SK-N-SH treated with all-trans-retinoic acid at 6 μM for 48 hours (cell line): ENCODE measurements at regions not wholly inside any gene's neighbourhood (a gene's known extent, or its start where the extent isn't known, plus 50 kb on each side); places are given as distances from the start of the nearest gene placed in this dataset.

ENCODE experiments used
- ATAC-seq: fragments of 200-7000 bp; cut with Tn5 transposase; 3 replicates; pipeline ENCODE4 v1.9.1; 2020; ENCODE audit warnings: mild to moderate bottlenecking, moderate library complexity
- ARNTL ChIP-seq: fragments of 450-650 bp; formaldehyde crosslinking; IDR thresholded peaks from 2 replicates; pipeline ENCODE4 v1.5.0; 2020; ENCODE audit warnings: low read depth, mild to moderate bottlenecking, moderate library complexity, borderline replicate concordance
- BACH2 ChIP-seq: fragments of 250-450 bp; sonication (Bioruptor Pico); IDR thresholded peaks from 2 replicates; pipeline ENCODE4 v1.9.0; 2021; ENCODE audit warnings: mild to moderate bottlenecking, borderline replicate concordance
- CREB5 ChIP-seq: fragments of 250-450 bp; sonication (Bioruptor Pico); IDR thresholded peaks from 2 replicates; pipeline ENCODE4 v1.5.1; 2020; ENCODE audit warnings: low read depth, mild to moderate bottlenecking, moderate library complexity
- CSDC2 ChIP-seq: fragments of 250-450 bp; sonication (Bioruptor Pico); IDR thresholded peaks from 2 replicates; pipeline ENCODE4 v1.5.0; 2020; ENCODE audit warnings: mild to moderate bottlenecking, moderate library complexity
- CSRNP3 ChIP-seq: fragments of 250-450 bp; sonication (Bioruptor Pico); IDR thresholded peaks from 2 replicates; pipeline ENCODE4 v1.5.1; 2021; ENCODE audit warnings: mild to moderate bottlenecking, moderate library complexity
- ESRRG ChIP-seq: fragments of 250-450 bp; sonication (Bioruptor Pico); IDR thresholded peaks from 2 replicates; pipeline ENCODE4 v1.6.1; 2021; ENCODE audit warnings: mild to moderate bottlenecking
- GLIS3 ChIP-seq: fragments of 250-450 bp; sonication (Bioruptor Pico); IDR thresholded peaks from 2 replicates; pipeline ENCODE4 v1.5.0; 2020; ENCODE audit warnings: mild to moderate bottlenecking, moderate library complexity
- ISL1 ChIP-seq: fragments of 250-450 bp; sonication (Bioruptor Pico); IDR thresholded peaks from 2 replicates; pipeline ENCODE4 v2.1.2; 2022; ENCODE audit warnings: mild to moderate bottlenecking, moderate library complexity
- OSR1 ChIP-seq: fragments of 250-450 bp; sonication (Bioruptor Pico); IDR thresholded peaks from 2 replicates; pipeline ENCODE4 v1.8.0; 2022; ENCODE audit warnings: moderate library complexity, mild to moderate bottlenecking, inconsistent platforms
- PPARA ChIP-seq: fragments of 250-450 bp; sonication (Bioruptor Pico); IDR thresholded peaks from 2 replicates; pipeline ENCODE4 v1.5.0; 2020; ENCODE audit warnings: mild to moderate bottlenecking, borderline replicate concordance
- RARB ChIP-seq: fragments of 250-450 bp; sonication (Bioruptor Pico); IDR thresholded peaks from 2 replicates; pipeline ENCODE4 v1.8.0; 2021; ENCODE audit warnings: mild to moderate bottlenecking, moderate library complexity
- SNAI2 ChIP-seq: fragments of 250-450 bp; sonication (Bioruptor Pico); IDR thresholded peaks from 2 replicates; pipeline ENCODE4 v1.5.0; 2020; ENCODE audit warnings: mild to moderate bottlenecking, moderate library complexity
- TCF4 ChIP-seq: fragments of 250-450 bp; sonication (Bioruptor Pico); IDR thresholded peaks from 2 replicates; pipeline ENCODE4 v1.8.0; 2021; ENCODE audit warnings: mild to moderate bottlenecking, moderate library complexity, borderline replicate concordance
- TSHZ2 ChIP-seq: fragments of 250-450 bp; sonication (Bioruptor Pico); IDR thresholded peaks from 2 replicates; pipeline ENCODE4 v1.5.0; 2020; ENCODE audit warnings: mild to moderate bottlenecking, moderate library complexity
- ZC3H10 ChIP-seq: fragments of 250-450 bp; sonication (Bioruptor Pico); IDR thresholded peaks from 2 replicates; pipeline ENCODE4 v1.5.1; 2021; ENCODE audit warnings: mild to moderate bottlenecking, moderate library complexity
- ZFP3 ChIP-seq: fragments of 250-450 bp; sonication (Bioruptor Pico); IDR thresholded peaks from 2 replicates; pipeline ENCODE4 v1.5.0; 2020; ENCODE audit warnings: mild to moderate bottlenecking, moderate library complexity
- ZNF565 ChIP-seq: fragments of 450-650 bp; formaldehyde crosslinking; conservative IDR thresholded peaks from 2 replicates; pipeline ENCODE4 v1.5.0; 2020; ENCODE audit warnings: low read depth, mild to moderate bottlenecking, moderate library complexity
- ZNF70 ChIP-seq: fragments of 450-650 bp; formaldehyde crosslinking; IDR thresholded peaks from 2 replicates; pipeline ENCODE4 v1.5.0; 2020; ENCODE audit warnings: mild to moderate bottlenecking, moderate library complexity
- TF ChIP-seq, protein P1 (sequence below): fragments of 250-450 bp; sonication (Bioruptor Pico); IDR thresholded peaks from 2 replicates; pipeline ENCODE4 v1.8.0; 2020; ENCODE audit warnings: mild to moderate bottlenecking, moderate library complexity, borderline replicate concordance
- TF ChIP-seq, protein P2 (sequence below): fragments of 250-450 bp; sonication (Bioruptor Pico); IDR thresholded peaks from 2 replicates; pipeline ENCODE4 v1.8.0; 2021; ENCODE audit warnings: low read depth, mild to moderate bottlenecking, moderate library complexity, borderline replicate concordance

GRCh38 chr4:38411092-38411491 lies 252.9 kb upstream of the KLF3 start:
- no peak for ATAC-seq
- TF ChIP-seq PPARA (no peak), ZC3H10 (no peak), CSDC2 (CRISPR knock-in tag) (no peak), RARB (CRISPR knock-in tag) (no peak), GLIS3 (CRISPR knock-in tag) (no peak), SNAI2 (CRISPR knock-in tag) (no peak), TSHZ2 (CRISPR knock-in tag) (no peak)
- TF ChIP-seq, protein P1, sequence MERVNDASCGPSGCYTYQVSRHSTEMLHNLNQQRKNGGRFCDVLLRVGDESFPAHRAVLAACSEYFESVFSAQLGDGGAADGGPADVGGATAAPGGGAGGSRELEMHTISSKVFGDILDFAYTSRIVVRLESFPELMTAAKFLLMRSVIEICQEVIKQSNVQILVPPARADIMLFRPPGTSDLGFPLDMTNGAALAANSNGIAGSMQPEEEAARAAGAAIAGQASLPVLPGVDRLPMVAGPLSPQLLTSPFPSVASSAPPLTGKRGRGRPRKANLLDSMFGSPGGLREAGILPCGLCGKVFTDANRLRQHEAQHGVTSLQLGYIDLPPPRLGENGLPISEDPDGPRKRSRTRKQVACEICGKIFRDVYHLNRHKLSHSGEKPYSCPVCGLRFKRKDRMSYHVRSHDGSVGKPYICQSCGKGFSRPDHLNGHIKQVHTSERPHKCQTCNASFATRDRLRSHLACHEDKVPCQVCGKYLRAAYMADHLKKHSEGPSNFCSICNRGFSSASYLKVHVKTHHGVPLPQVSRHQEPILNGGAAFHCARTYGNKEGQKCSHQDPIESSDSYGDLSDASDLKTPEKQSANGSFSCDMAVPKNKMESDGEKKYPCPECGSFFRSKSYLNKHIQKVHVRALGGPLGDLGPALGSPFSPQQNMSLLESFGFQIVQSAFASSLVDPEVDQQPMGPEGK (CRISPR knock-in tag) = no peak

DNA sequence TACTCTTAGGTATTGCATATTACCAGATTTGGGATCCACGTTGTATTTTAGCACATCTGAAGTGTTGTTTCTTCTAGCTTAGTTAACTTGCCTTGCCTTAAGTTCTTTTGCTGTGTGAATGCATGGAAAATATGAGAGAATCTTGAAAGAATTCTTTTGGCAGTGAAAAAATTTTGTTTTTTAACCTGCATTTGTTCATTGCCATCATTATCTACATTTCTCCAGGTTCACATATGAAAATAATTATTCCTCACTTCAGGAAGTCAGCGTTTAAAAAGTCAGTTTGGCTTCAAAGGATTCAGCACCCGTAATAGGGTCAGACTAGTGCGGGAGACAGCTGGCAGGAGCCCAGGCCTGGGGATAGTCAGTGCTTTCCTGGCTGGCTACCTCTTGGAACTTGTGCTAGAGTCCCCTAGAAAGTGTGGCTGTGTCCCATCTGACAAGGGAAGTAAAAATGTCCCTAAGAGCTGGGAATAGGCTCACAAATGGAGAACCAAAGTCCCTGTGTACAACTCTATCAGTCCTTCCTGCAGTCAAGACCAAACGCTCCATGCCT lies 251.9 kb upstream of the KLF3 start:
- no peak for TF ChIP-seq ZC3H10
- no peak for TF ChIP-seq GLIS3 (CRISPR knock-in tag)
- TF ChIP-seq, protein P1 (CRISPR knock-in tag) = no peak
- no peak for TF ChIP-seq CREB5 (CRISPR knock-in tag)
- no peak for TF ChIP-seq SNAI2 (CRISPR knock-in tag)
- TF ChIP-seq ZNF565 = no peak
- no peak for TF ChIP-seq OSR1 (CRISPR knock-in tag)
- no peak for TF ChIP-seq BACH2 (CRISPR knock-in tag)
- no peak for TF ChIP-seq ARNTL
- TF ChIP-seq ZFP3 (CRISPR knock-in tag) = no peak
- TF ChIP-seq RARB (CRISPR knock-in tag) = no peak
- TF ChIP-seq ZNF70 (CRISPR knock-in tag) = no peak
- no peak for ATAC-seq

DNA sequence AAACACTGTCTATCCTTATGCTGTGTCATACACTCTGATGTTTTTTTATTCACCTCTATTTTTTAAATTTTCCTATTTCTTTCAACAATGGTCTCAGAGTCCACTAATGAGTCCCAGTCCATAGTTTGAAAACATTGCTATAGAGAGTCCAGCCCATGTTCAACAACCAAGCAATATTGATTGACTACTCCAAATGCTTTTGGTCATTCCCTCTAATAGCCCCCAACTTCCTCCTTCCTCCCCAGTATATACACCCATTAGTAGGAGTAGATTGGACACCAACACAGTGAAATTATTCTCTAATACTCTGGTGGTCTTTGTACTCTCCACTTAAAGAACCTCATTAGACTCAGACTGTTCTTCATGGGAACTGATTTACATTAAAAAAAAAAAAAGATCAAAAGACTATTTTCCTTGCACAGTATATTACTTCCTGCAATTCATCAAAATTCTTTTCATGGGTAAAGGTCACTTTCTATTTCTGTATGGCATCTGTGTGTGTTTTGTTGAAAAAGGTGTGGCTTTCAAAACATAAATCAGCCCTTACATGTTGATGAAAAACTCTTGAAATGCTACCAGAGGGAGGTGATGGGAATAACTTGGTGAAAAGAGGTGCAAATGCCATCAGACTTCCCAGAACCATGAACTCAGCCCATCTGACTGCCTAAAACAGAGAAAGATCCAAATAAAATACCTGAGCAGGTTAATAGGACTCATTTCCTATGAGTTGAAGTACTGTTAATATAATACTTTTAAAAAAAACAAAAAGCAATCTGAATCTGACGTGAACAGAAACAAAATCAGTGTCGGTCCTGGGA lies 250.3 kb upstream of the KLF3 start:
- no peak for ATAC-seq
- no peak for TF ChIP-seq OSR1 (CRISPR knock-in tag)
- TF ChIP-seq, protein P2, sequence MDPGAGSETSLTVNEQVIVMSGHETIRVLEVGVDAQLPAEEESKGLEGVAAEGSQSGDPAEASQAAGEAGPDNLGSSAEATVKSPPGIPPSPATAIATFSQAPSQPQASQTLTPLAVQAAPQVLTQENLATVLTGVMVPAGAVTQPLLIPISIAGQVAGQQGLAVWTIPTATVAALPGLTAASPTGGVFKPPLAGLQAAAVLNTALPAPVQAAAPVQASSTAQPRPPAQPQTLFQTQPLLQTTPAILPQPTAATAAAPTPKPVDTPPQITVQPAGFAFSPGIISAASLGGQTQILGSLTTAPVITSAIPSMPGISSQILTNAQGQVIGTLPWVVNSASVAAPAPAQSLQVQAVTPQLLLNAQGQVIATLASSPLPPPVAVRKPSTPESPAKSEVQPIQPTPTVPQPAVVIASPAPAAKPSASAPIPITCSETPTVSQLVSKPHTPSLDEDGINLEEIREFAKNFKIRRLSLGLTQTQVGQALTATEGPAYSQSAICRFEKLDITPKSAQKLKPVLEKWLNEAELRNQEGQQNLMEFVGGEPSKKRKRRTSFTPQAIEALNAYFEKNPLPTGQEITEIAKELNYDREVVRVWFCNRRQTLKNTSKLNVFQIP = no peak
- TF ChIP-seq BACH2 (CRISPR knock-in tag) = no peak
- no peak for TF ChIP-seq ESRRG (CRISPR knock-in tag)
- TF ChIP-seq CREB5 (CRISPR knock-in tag) = no peak
- TF ChIP-seq ISL1 = no peak
- TF ChIP-seq RARB (CRISPR knock-in tag) = no peak
- TF ChIP-seq CSRNP3 (CRISPR knock-in tag) = no peak
- no peak for TF ChIP-seq ZNF565
- TF ChIP-seq TCF4 = no peak
- TF ChIP-seq, protein P1 (CRISPR knock-in tag) = no peak
